GM18511 (cell line): ENCODE measurements at regions not wholly inside any gene's neighbourhood (a gene's known extent, or its start where the extent isn't known, plus 50 kb on each side); places are given as distances from the start of the nearest gene placed in this dataset.
"Not testable (repeated sequence)": the region's sequence is repeated elsewhere in the genome, so short reads cannot be mapped to it uniquely, and the experiment has no call there.

Experiments
- ATAC-seq: cut with Tn5 transposase; IDR thresholded peaks from one replicate; pipeline ENCODE4 v1.9.1; 2021; ENCODE audit warnings: mild to moderate bottlenecking, moderate library complexity; ENCODE audit not compliant: unreplicated experiment

- ATAC-seq = no peak
Measured at GRCh38 chr5:159493696-159494095, 163.4 kb upstream of the IL12B start.

- ATAC-seq = no peak
Measured at GRCh38 chr5:159496773-159497172, 166.5 kb upstream of the IL12B start.

- no peak for ATAC-seq
Measured at GRCh38 chr5:159497221-159497620, 166.9 kb upstream of the IL12B start.

- ATAC-seq = no peak
Measured at GRCh38 chr5:159498630-159499029, 168.3 kb upstream of the IL12B start.

- ATAC-seq = not testable (repeated sequence)
Measured at GRCh38 chr5:159502116-159502515, 171.8 kb upstream of the IL12B start.

GRCh38 chr5:159503236-159503635 lies 172.9 kb upstream of the IL12B start:
- ATAC-seq = no peak

- no peak for ATAC-seq
Measured at GRCh38 chr5:159504106-159504856, 174.0 kb upstream of the IL12B start.

GRCh38 chr5:159504857-159505304 lies 174.6 kb upstream of the IL12B start:
- ATAC-seq = no peak

GRCh38 chr5:159507055-159507454 lies 176.8 kb upstream of the IL12B start:
- ATAC-seq = no peak

- no peak for ATAC-seq
Measured at GRCh38 chr5:159507661-159508060, 177.4 kb upstream of the IL12B start.

- ATAC-seq = no peak
Measured at GRCh38 chr5:159508344-159508743, 178.1 kb upstream of the IL12B start.

GRCh38 chr5:159509002-159509660 lies 178.8 kb upstream of the IL12B start:
- no peak for ATAC-seq

GRCh38 chr5:159510282-159510681 lies 180.0 kb upstream of the IL12B start:
- no peak for ATAC-seq

GRCh38 chr5:159511570-159511969 lies 181.3 kb upstream of the IL12B start:
- no peak for ATAC-seq

GRCh38 chr5:159512064-159512463 lies 181.8 kb upstream of the IL12B start:
- no peak for ATAC-seq

- ATAC-seq = no peak
Measured at GRCh38 chr5:159514229-159514810, 184.0 kb upstream of the IL12B start.

- no peak for ATAC-seq
Measured at GRCh38 chr5:159515197-159515596, 184.9 kb upstream of the IL12B start.

- ATAC-seq = peak; percentile 95
Measured at GRCh38 chr5:159515909-159516415, 185.7 kb upstream of the IL12B start.

GRCh38 chr5:159518371-159518770 lies 188.1 kb upstream of the IL12B start:
- no peak for ATAC-seq

GRCh38 chr5:159519365-159519764 lies 189.1 kb upstream of the IL12B start:
- no peak for ATAC-seq

- ATAC-seq = no peak
Measured at GRCh38 chr5:159522841-159523240, 192.6 kb upstream of the IL12B start.

- ATAC-seq = not testable (repeated sequence)
Measured at GRCh38 chr5:159524279-159524678, 194.0 kb upstream of the IL12B start.
